A673 (cell line): ENCODE measurements at regions not wholly inside any gene's neighbourhood (a gene's known extent, or its start where the extent isn't known, plus 50 kb on each side); places are given as distances from the start of the nearest gene placed in this dataset.

Source experiments
- BruUV-seq: library from RNA; stranded (reverse); fragments of 400-500 nt; replicated peaks from 2 replicates; lab custom pipeline; 2021; lab: Mats Ljungman, UMichigan
- CTCF ChIA-PET: fragments of 300-600 bp; sonication (Branson Sonifier 250); formaldehyde crosslinking; loops from one replicate; lab custom pipeline; 2022; ENCODE audit warnings: antibody characterized with exemption; lab: Charles Lee
- POLR2A ChIA-PET: fragments of 300-600 bp; sonication (Branson Sonifier 250); formaldehyde crosslinking; loops from one replicate; lab custom pipeline; 2022; ENCODE audit warnings: antibody characterized with exemption; ENCODE audit not compliant: low non-redundant PET; lab: Charles Lee
- DNase-seq: peaks from one replicate; pipeline ENCODE4 v3.0.0-alpha.2; 2015; ENCODE audit warnings: low spot score
- H3K27ac ChIP-seq: fragments of 200-600 bp; sonication (generic); 2 replicates; pipeline ENCODE4 v1.5.1; 2016; ENCODE audit warnings: mixed run types, low read depth, mild to moderate bottlenecking, mixed read lengths, antibody characterized with exemption, low read length; ENCODE audit not compliant: poor library complexity, severe bottlenecking
- H3K27me3 ChIP-seq: fragments of 200-600 bp; sonication (generic); replicated peaks from 2 replicates; pipeline ENCODE4 v1.6.1; 2017; ENCODE audit warnings: mixed run types, low read depth, mild to moderate bottlenecking, mixed read lengths, antibody characterized with exemption, low read length; ENCODE audit not compliant: insufficient read depth, poor library complexity
- H3K36me3 ChIP-seq: fragments of 200-600 bp; sonication (generic); 2 replicates; pipeline ENCODE4 v1.6.1; 2016; ENCODE audit warnings: mixed run types, mild to moderate bottlenecking, mixed read lengths, antibody characterized with exemption, low read length; ENCODE audit not compliant: insufficient read depth, poor library complexity, severe bottlenecking
- H3K4me1 ChIP-seq: fragments of 200-600 bp; sonication (generic); 2 replicates; pipeline ENCODE4 v1.6.1; 2017; ENCODE audit warnings: mixed run types, mild to moderate bottlenecking, mixed read lengths, antibody characterized with exemption, low read length; ENCODE audit not compliant: insufficient read depth, poor library complexity, severe bottlenecking
- H3K4me3 ChIP-seq: fragments of 200-600 bp; sonication (generic); 2 replicates; pipeline ENCODE4 v1.5.1; 2016; ENCODE audit warnings: low read depth, mixed run types, mild to moderate bottlenecking, mixed read lengths, low read length; ENCODE audit not compliant: poor library complexity, severe bottlenecking
- H3K9me3 ChIP-seq: fragments of 200-600 bp; sonication (generic); 2 replicates; pipeline ENCODE4 v1.6.1; 2016; ENCODE audit warnings: mixed run types, low read depth, mild to moderate bottlenecking, mixed read lengths, antibody characterized with exemption, low read length; ENCODE audit not compliant: poor library complexity, severe bottlenecking
- EZH2 ChIP-seq: fragments of 200-600 bp; sonication (generic); IDR thresholded peaks from 2 replicates; pipeline ENCODE4 v1.6.1; 2017; ENCODE audit warnings: borderline replicate concordance, low read depth, mild to moderate bottlenecking, mixed read lengths, antibody characterized with exemption, low read length; ENCODE audit not compliant: poor library complexity, severe bottlenecking
- intact Hi-C: fragments of 100-400 bp; cut with micrococcal nuclease; formaldehyde crosslinking; loops from one replicate; pipeline ENCODE4 v1.10.0; 2022; ENCODE audit not compliant: unreplicated experiment
- TF ChIP-seq, protein P1 (sequence below): fragments of 300-800, 200-600 bp; sonication (generic); conservative IDR thresholded peaks from 2 replicates; pipeline ENCODE4 v1.5.1; 2017; ENCODE audit warnings: low read depth, mild to moderate bottlenecking, antibody characterized with exemption, low read length, moderate library complexity, mixed read lengths

DNA sequence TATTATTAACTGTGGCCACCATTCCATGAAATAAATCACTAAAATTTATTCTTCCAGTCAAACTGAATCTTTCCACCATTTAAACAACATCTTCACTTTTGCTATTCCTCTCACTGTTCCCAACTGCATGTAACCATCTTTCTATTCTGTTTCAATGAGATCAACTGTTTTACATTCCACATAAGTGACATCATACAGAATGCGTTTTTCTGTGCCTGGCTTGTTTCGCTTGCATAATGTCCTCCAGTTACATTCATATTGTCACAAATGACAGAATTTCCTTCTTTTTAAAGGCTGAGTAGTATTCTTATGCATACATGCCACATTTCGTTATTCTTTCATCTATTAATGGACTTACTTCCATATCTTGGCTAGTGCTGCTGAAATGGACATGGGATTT, 738.2 kb downstream of the SEMA5A start:
- BruUV-seq: no TSS peak
- DNase-seq: no peak

DNA sequence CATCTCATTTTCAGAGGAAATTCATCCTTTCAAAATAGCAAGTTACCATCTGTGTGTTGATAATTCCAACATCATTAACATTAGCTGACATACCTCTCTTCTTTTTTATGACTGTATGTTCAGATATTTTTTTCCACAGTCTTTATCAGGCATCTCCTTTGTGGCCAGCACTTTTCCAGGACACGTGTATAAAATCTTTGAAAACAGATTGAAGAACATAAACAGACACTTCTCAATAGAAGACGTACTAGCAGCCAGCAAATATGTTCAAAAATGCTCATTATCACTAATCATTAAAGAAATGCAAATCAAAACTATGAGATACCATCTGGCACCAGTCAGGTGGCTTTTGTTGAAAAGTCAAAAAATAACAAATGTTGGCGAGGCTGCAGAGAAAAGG, 734.3 kb downstream of the SEMA5A start:
- POLR2A ChIA-PET: no interaction called here
- H3K4me3 ChIP-seq: no peak overlapping the region

More for the DNA sequence above, 738.2 kb downstream of the SEMA5A start:
- Histone ChIP-seq H3K4me1 (no peaks in the 10 kb centered on the region), H3K27me3 (no peaks in the 10 kb centered on the region), H3K9me3 (peaks cover 44% of the 10 kb centered on the region), H3K4me3 (no peak overlapping the region), H3K36me3 (no peaks in the 10 kb centered on the region), H3K27ac (no peak overlapping the region)
- CTCF ChIA-PET: no interaction called here
- TF ChIP-seq EZH2: no peak
- TF ChIP-seq, protein P1, sequence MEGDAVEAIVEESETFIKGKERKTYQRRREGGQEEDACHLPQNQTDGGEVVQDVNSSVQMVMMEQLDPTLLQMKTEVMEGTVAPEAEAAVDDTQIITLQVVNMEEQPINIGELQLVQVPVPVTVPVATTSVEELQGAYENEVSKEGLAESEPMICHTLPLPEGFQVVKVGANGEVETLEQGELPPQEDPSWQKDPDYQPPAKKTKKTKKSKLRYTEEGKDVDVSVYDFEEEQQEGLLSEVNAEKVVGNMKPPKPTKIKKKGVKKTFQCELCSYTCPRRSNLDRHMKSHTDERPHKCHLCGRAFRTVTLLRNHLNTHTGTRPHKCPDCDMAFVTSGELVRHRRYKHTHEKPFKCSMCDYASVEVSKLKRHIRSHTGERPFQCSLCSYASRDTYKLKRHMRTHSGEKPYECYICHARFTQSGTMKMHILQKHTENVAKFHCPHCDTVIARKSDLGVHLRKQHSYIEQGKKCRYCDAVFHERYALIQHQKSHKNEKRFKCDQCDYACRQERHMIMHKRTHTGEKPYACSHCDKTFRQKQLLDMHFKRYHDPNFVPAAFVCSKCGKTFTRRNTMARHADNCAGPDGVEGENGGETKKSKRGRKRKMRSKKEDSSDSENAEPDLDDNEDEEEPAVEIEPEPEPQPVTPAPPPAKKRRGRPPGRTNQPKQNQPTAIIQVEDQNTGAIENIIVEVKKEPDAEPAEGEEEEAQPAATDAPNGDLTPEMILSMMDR: no peak
- POLR2A ChIA-PET: no interaction called here
- intact Hi-C loops: no loop called here

DNA sequence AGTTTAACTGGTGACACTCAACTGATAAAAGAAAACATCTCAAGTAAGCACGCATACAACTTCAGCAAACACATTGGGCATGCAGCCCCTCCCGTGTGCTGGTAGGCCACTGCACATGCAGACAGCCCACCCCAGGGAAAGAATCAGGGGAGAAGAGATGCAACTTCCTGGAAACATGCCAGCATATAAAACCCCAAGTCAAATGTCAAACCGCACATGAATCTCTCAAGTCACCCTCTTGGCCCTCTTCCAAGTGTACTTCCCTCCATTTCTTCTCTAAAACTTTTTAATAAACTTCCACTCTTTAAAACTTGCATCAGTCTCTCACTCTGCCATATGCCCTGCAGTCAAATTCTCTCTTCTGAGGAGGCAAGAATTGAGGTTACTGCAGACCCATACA, 732.7 kb downstream of the SEMA5A start:
- no TSS peak for BruUV-seq
- no peaks in the 10 kb centered on the region for H3K27me3 ChIP-seq
- DNase-seq: no peak
- ChIA-PET POLR2A (no interaction called here), CTCF (no interaction called here)
- TF ChIP-seq EZH2: no peak
- TF ChIP-seq, protein P1: no peak
- no peaks in the 10 kb centered on the region for H3K36me3 ChIP-seq
- peaks cover 42% of the 10 kb centered on the region for H3K9me3 ChIP-seq
- no peaks in the 10 kb centered on the region for H3K4me1 ChIP-seq
- H3K4me3 ChIP-seq: no peak overlapping the region
- intact Hi-C loops: no loop called here
- no peak overlapping the region for H3K27ac ChIP-seq

More for the DNA sequence above, 734.3 kb downstream of the SEMA5A start:
- CTCF ChIA-PET: no interaction called here
- no peak for TF ChIP-seq EZH2
- TF ChIP-seq, protein P1: no peak
- Histone ChIP-seq H3K27me3 (no peaks in the 10 kb centered on the region), H3K4me1 (no peaks in the 10 kb centered on the region), H3K27ac (no peak overlapping the region), H3K36me3 (no peaks in the 10 kb centered on the region), H3K9me3 (peaks cover 54% of the 10 kb centered on the region)
- BruUV-seq: no TSS peak
- intact Hi-C loops: no loop called here
- DNase-seq: no peak
